Neural cell (in vitro differentiated cells): ENCODE measurements at regions not wholly inside any gene's neighbourhood (a gene's known extent, or its start where the extent isn't known, plus 50 kb on each side); places are given as distances from the start of the nearest gene placed in this dataset.
A peak's percentile ranks its signal among the peaks of the same experiment; 100 is the strongest.

ENCODE experiments used
- H2AFZ ChIP-seq: fragments of 200-600, 300-800 bp; sonication (generic), shearing (Covaris generic); 2 replicates; pipeline ENCODE4 v1.6.0; 2014; ENCODE audit warnings: low read depth, mild to moderate bottlenecking, antibody characterized with exemption, low read length, moderate library complexity
- H3F3A ChIP-seq: fragments of 200-600 bp; shearing (Covaris generic); 2 replicates; pipeline ENCODE4 v1.6.1; 2016; ENCODE audit warnings: mild to moderate bottlenecking, moderate library complexity, mixed read lengths, antibody characterized with exemption, low read length; ENCODE audit not compliant: insufficient read depth, poor library complexity, severe bottlenecking
- H3K27ac ChIP-seq: fragments of 200-600, 300-800 bp; sonication (generic), shearing (Covaris generic); 2 replicates; pipeline ENCODE4 v1.5.1; 2014; ENCODE audit warnings: mild to moderate bottlenecking, low read length, moderate library complexity
- H3K27me3 ChIP-seq: fragments of 300-800, 200-600 bp; sonication (generic), shearing (Covaris generic); 2 replicates; pipeline ENCODE4 v1.6.0; 2014; ENCODE audit warnings: mild to moderate bottlenecking, low read depth, low read length, moderate library complexity; ENCODE audit not compliant: insufficient read depth
- H3K36me3 ChIP-seq: fragments of 300-800, 200-600 bp; sonication (generic), shearing (Covaris generic); 2 replicates; pipeline ENCODE4 v1.5.1; 2014; ENCODE audit warnings: mild to moderate bottlenecking, antibody characterized with exemption, low read length, moderate library complexity; ENCODE audit not compliant: insufficient read depth
- H3K4me2 ChIP-seq: fragments of 300-800, 200-600 bp; sonication (generic), shearing (Covaris generic); 2 replicates; pipeline ENCODE4 v1.6.0; 2014; ENCODE audit warnings: mild to moderate bottlenecking, low read length
- H3K4me3 ChIP-seq: fragments of 300-800, 200-600 bp; sonication (generic), shearing (Covaris generic); 2 replicates; pipeline ENCODE4 v1.5.1; 2014; ENCODE audit warnings: mild to moderate bottlenecking, low read length, moderate library complexity
- H3K79me2 ChIP-seq: fragments of 200-600 bp; shearing (Covaris generic); replicated peaks from 2 replicates; pipeline ENCODE4 v1.6.0; 2014; ENCODE audit warnings: mild to moderate bottlenecking, low read length, moderate library complexity; ENCODE audit not compliant: insufficient read depth
- H3K9ac ChIP-seq: fragments of 300-800, 200-600 bp; sonication (generic), shearing (Covaris generic); 2 replicates; pipeline ENCODE4 v1.6.1; 2016; ENCODE audit warnings: mild to moderate bottlenecking, low read length, mixed read lengths
- H3K9me2 ChIP-seq: fragments of 200-600 bp; shearing (Covaris generic); 2 replicates; pipeline ENCODE4 v1.6.1; 2016; ENCODE audit warnings: mild to moderate bottlenecking, low read length, mixed read lengths; ENCODE audit not compliant: insufficient read depth
- H3K9me3 ChIP-seq: fragments of 200-600, 300-800 bp; sonication (generic), shearing (Covaris generic); 2 replicates; pipeline ENCODE4 v1.6.1; 2016; ENCODE audit warnings: mild to moderate bottlenecking, mixed run types, low read length, moderate library complexity, mixed read lengths
- H4K20me1 ChIP-seq: fragments of 200-600 bp; shearing (Covaris generic); 2 replicates; pipeline ENCODE4 v1.6.1; 2016; ENCODE audit warnings: mild to moderate bottlenecking, mixed run types; ENCODE audit not compliant: insufficient read depth
- MXI1 ChIP-seq: fragments of 450-650 bp; conservative IDR thresholded peaks from 2 replicates; pipeline ENCODE4 v1.6.1; 2014; ENCODE audit warnings: antibody characterized with exemption, mild to moderate bottlenecking; ENCODE audit not compliant: poor library complexity, severe bottlenecking
- small RNA-seq, 3 experiments: library from RNA; depleted of rRNA; stranded (forward); fragments of <200 nt; gene quantifications; one replicate each; pipeline ENCODE3, GENCODE V24; 2012
- TF ChIP-seq, protein P1 (sequence below): IDR thresholded peaks from 2 replicates; pipeline ENCODE4 v1.6.1; 2012; ENCODE audit warnings: borderline replicate concordance

DNA sequence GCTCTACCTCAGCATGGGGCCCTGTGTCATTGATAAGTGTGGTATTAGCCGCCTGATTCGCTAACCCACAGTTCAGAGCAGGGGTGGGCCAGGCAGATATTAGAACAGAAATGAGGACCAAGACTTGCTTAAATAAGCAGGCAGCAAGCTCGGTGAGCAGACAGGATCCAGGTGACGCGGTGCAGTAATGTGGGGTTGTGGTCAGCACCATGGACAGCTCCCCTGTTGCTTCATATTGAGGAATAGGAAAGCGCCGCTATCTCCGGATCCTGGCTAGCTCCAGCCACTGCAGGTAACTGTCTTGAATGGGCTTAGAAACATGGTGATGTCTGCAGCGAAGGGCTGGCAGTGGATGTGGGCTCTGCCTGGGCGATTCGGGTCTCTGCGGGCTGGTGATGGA, 51.3 kb upstream of the GPR26 start:
- H3K4me2 ChIP-seq: no peak overlapping the region
- no peaks in the 10 kb centered on the region for H3K9me3 ChIP-seq
- TF ChIP-seq, protein P1, sequence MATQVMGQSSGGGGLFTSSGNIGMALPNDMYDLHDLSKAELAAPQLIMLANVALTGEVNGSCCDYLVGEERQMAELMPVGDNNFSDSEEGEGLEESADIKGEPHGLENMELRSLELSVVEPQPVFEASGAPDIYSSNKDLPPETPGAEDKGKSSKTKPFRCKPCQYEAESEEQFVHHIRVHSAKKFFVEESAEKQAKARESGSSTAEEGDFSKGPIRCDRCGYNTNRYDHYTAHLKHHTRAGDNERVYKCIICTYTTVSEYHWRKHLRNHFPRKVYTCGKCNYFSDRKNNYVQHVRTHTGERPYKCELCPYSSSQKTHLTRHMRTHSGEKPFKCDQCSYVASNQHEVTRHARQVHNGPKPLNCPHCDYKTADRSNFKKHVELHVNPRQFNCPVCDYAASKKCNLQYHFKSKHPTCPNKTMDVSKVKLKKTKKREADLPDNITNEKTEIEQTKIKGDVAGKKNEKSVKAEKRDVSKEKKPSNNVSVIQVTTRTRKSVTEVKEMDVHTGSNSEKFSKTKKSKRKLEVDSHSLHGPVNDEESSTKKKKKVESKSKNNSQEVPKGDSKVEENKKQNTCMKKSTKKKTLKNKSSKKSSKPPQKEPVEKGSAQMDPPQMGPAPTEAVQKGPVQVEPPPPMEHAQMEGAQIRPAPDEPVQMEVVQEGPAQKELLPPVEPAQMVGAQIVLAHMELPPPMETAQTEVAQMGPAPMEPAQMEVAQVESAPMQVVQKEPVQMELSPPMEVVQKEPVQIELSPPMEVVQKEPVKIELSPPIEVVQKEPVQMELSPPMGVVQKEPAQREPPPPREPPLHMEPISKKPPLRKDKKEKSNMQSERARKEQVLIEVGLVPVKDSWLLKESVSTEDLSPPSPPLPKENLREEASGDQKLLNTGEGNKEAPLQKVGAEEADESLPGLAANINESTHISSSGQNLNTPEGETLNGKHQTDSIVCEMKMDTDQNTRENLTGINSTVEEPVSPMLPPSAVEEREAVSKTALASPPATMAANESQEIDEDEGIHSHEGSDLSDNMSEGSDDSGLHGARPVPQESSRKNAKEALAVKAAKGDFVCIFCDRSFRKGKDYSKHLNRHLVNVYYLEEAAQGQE: peak; percentile 90
- no peak for TF ChIP-seq MXI1
- H2AFZ ChIP-seq: no peak overlapping the region
- H3K79me2 ChIP-seq: no peaks in the 10 kb centered on the region
- H3K36me3 ChIP-seq: no peaks in the 10 kb centered on the region
- no peaks in the 10 kb centered on the region for H3K9me2 ChIP-seq
- no peaks in the 10 kb centered on the region for H3F3A ChIP-seq
- H3K27ac ChIP-seq: no peak overlapping the region
- H3K27me3 ChIP-seq: peaks cover 29% of the 10 kb centered on the region
- H3K9ac ChIP-seq: no peak overlapping the region
- H4K20me1 ChIP-seq: no peaks in the 10 kb centered on the region
- no peak overlapping the region for H3K4me3 ChIP-seq

Small RNAs in the stretch of these regions (small RNA-seq; reads per million reads assigned to genes)
- gene AL160290.3: 0 reads per million in 3 experiments
